NT2/D1 (cell line): ENCODE measurements at regions not wholly inside any gene's neighbourhood (a gene's known extent, or its start where the extent isn't known, plus 50 kb on each side); places are given as distances from the start of the nearest gene placed in this dataset.

ENCODE experiments used
- SUZ12 ChIP-seq: IDR thresholded peaks from 2 replicates; pipeline ENCODE4 v1.6.1; 2011; ENCODE audit not compliant: insufficient read length, insufficient read depth; ENCODE audit errors: extremely low read depth
- YY1 ChIP-seq: IDR thresholded peaks from 2 replicates; pipeline ENCODE4 v1.6.1; 2011; ENCODE audit not compliant: insufficient read length, insufficient read depth
- ZNF274 ChIP-seq: IDR thresholded peaks from 2 replicates; pipeline ENCODE4 v1.6.1; 2011; ENCODE audit warnings: mild to moderate bottlenecking, low read depth, low read length

DNA sequence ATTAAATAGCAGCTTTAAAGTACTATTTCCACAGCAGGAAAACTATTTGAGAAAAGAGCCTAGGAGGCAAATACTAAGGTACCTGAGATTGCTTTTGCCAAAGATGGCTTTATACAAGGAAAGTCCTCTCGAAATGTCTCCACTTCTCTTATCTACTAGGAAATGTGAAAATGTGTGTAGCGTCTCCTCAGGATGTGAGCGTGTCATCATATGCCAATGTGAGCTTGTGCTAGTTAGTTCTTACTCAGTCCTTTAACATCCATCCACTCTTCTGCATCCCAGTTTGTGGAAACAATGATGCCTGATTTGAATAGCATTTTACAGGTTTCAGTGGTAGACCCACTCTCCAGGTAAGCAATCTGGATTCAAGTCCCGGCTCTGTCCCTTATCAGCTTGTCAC is 421.0 kb downstream of the DYNC2H1 start:
- TF ChIP-seq SUZ12 (no peak), YY1 (no peak), ZNF274 (no peak)
